ENCODE measurements at regions not wholly inside any gene's neighbourhood (a gene's known extent, or its start where the extent isn't known, plus 50 kb on each side); places are given as distances from the start of the nearest gene placed in this dataset.

DNA sequence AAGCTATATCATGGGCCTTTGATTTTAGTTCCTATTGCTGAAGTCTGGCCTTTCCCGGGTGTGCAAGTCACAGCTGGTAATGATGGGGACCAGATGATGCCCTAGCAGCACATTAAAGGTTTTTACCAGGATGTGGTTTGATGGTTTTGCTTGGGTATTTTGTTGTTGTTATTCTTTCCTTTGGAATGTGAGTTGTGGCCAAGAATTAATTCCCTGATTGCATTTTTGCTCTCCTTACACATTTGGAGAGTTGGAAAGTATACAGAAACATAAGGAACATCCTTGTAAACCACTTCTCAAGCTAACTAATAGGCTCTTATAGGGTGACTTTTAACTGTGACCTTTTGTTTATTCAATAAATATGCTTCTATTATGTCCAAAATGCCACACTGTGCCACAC lies 154.1 kb upstream of the MMADHC start:
- Histone ChIP-seq H3K9me2 (ENCODE audit: insufficient read depth) (no peaks in the 10 kb centered on the region), H3K27me3 (replicated peaks; ENCODE audit: insufficient read depth) (no peaks in the 10 kb centered on the region), H2AFZ (no peak overlapping the region), H3K4me1 (ENCODE audit: insufficient read depth) (peaks cover 79% of the 10 kb centered on the region), H3K9ac (no peak overlapping the region), H3F3A (ENCODE audit: insufficient read depth) (peaks cover 64% of the 10 kb centered on the region), H4K20me1 (ENCODE audit: insufficient read depth) (no peaks in the 10 kb centered on the region), H3K9me3 (ENCODE audit: low read depth) (no peaks in the 10 kb centered on the region), H3K27ac (peak overlapping the region; percentile 8; the same call in 1 of the 2 replicates), H3K4me3 (no peak overlapping the region), H3K4me2 (ENCODE audit: unreplicated experiment) (peak overlapping the region; percentile 40), H3K36me3 (ENCODE audit: low read depth) (no peaks in the 10 kb centered on the region), H3K79me2 (ENCODE audit: insufficient read depth) (no peaks in the 10 kb centered on the region)
- peak; percentile 86 for DNase-seq
- in situ Hi-C loops (cut with MboI): no loop called here
- no peak for TF ChIP-seq EZH2 (IDR thresholded peaks at IDR 0.05; ENCODE audit: insufficient read depth, poor library complexity, severe bottlenecking)
- peak; percentile 94 for TF ChIP-seq EZH2phosphoT487 (IDR thresholded peaks at IDR 0.05; ENCODE audit: insufficient read depth, low read depth)
- 0 to 2% methylated on average over 1 of the region's 1 CpG for WGBS, 2 experiments (ENCODE audit: low coverage in 1 of 2, low lambda C conversion rate in 2 of 2, missing lambda C conversion rate in 2 of 2)

DNA sequence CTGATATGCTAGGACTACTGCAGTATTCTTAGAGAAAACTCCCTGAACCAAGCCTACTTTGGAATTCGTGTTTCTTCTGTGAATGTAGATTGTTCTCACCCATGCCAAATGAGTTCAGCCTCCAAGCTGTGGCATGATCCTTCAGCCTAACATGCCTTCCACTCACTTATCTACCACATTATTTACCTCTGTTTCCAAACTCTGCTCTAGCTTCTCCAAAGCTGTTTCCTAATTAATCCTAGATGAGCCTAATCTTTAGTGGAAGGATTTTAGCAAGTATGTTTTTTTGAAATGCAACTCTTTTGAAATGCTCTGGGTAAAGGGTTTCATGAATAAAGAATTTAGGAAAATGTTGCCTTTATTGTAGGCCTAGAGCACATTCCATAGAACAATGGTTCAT lies 152.9 kb upstream of the MMADHC start:
- TF ChIP-seq EZH2 (IDR thresholded peaks at IDR 0.05; ENCODE audit: insufficient read depth, poor library complexity, severe bottlenecking): no peak
- TF ChIP-seq EZH2phosphoT487 (IDR thresholded peaks at IDR 0.05; ENCODE audit: insufficient read depth, low read depth): no peak
- DNase-seq: no peak
- no peaks in the 10 kb centered on the region for H3K79me2 ChIP-seq (ENCODE audit: insufficient read depth)
- no peaks in the 10 kb centered on the region for H3K9me2 ChIP-seq (ENCODE audit: insufficient read depth)
- H3K4me2 ChIP-seq (ENCODE audit: unreplicated experiment): no peak overlapping the region
- in situ Hi-C loops (cut with MboI): no loop called here
- H3F3A ChIP-seq (ENCODE audit: insufficient read depth): peaks cover 64% of the 10 kb centered on the region
- no peaks in the 10 kb centered on the region for H4K20me1 ChIP-seq (ENCODE audit: insufficient read depth)
- H3K4me3 ChIP-seq: no peak overlapping the region
- no peak overlapping the region for H2AFZ ChIP-seq
- no peaks in the 10 kb centered on the region for H3K9me3 ChIP-seq (ENCODE audit: low read depth)
- H3K4me1 ChIP-seq (ENCODE audit: insufficient read depth): peaks cover 79% of the 10 kb centered on the region
- no peaks in the 10 kb centered on the region for H3K36me3 ChIP-seq (ENCODE audit: low read depth)
- H3K27ac ChIP-seq: no peak overlapping the region
- 97 to 100% methylated on average over 1 of the region's 1 CpG for WGBS, 2 experiments (ENCODE audit: low coverage in 1 of 2, low lambda C conversion rate in 2 of 2, missing lambda C conversion rate in 2 of 2)
- no peak overlapping the region for H3K9ac ChIP-seq
- no peaks in the 10 kb centered on the region for H3K27me3 ChIP-seq (replicated peaks; ENCODE audit: insufficient read depth)

DNA sequence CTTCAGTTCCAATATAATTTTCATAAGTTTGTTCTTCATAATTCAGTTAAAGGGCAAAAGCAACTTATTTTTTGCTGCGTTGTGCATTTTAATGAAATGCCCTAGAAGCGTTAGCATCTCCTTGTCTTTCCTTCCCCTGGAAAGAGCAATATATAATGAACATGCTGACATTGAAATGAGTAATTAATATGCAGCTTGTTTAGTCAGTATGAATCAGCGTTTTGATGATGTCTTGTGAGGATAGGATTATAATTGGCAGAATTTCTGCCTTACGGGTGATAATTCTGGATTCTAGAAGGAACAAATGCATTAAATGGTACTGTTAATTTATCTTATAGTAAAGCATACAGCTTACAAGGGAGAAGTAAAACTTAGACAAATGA lies 152.3 kb upstream of the MMADHC start:
- Histone ChIP-seq H3K4me3 (no peak overlapping the region), H3K9me3 (ENCODE audit: low read depth) (no peaks in the 10 kb centered on the region), H3K4me2 (ENCODE audit: unreplicated experiment) (peak overlapping the region; percentile 35), H3F3A (ENCODE audit: insufficient read depth) (peaks cover 58% of the 10 kb centered on the region), H3K36me3 (ENCODE audit: low read depth) (no peaks in the 10 kb centered on the region), H4K20me1 (ENCODE audit: insufficient read depth) (no peaks in the 10 kb centered on the region), H3K9me2 (ENCODE audit: insufficient read depth) (no peaks in the 10 kb centered on the region), H3K27ac (no peak overlapping the region), H3K4me1 (ENCODE audit: insufficient read depth) (peaks cover 75% of the 10 kb centered on the region), H3K9ac (no peak overlapping the region), H3K27me3 (replicated peaks; ENCODE audit: insufficient read depth) (no peaks in the 10 kb centered on the region), H3K79me2 (ENCODE audit: insufficient read depth) (no peaks in the 10 kb centered on the region), H2AFZ (no peak overlapping the region)
- in situ Hi-C loops (cut with MboI): no loop called here
- TF ChIP-seq EZH2 (IDR thresholded peaks at IDR 0.05; ENCODE audit: insufficient read depth, poor library complexity, severe bottlenecking): no peak
- TF ChIP-seq EZH2phosphoT487 (IDR thresholded peaks at IDR 0.05; ENCODE audit: insufficient read depth, low read depth): no peak
- 27 to 30% methylated on average over 4 of the region's 4 CpGs for WGBS, 2 experiments (ENCODE audit: low coverage in 1 of 2, low lambda C conversion rate in 2 of 2, missing lambda C conversion rate in 2 of 2)
- peak; percentile 69 for DNase-seq

DNA sequence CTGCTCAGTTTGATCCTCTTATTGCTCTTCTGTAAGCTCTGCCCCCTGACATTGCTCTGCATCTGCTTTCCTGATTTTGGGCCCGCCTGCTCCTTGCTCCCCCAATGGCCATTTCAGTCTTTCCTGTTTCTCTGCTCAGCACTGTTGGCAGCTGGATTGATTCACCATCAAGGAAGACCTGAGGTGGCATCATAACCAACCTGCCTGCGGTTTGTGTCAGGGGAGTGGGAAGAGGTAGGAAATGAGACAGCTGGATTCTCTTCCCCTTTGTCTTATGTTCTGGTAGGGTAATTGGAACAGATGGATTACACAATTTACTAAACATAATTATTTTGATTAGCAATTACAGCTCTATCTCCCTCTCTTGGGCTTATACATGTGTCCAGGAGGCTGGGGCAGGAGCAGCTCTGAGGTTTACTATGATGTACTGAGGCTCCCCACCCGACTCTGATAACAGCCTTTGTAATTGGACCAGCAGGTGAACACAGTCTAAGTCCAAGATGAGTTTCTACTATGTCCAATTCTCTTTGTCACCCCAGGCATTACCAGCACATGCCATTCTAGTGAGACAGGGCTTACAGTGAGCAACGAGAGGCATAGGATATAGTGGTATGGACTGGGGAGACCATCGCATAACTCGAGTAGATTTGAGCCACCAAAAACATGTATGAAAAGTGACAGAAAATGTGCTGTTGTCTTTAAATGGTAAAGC lies 151.8 kb upstream of the MMADHC start:
- TF ChIP-seq EZH2phosphoT487 (IDR thresholded peaks at IDR 0.05; ENCODE audit: insufficient read depth, low read depth) (no peak), EZH2 (IDR thresholded peaks at IDR 0.05; ENCODE audit: insufficient read depth, poor library complexity, severe bottlenecking) (no peak)
- no peaks in the 10 kb centered on the region for H3K79me2 ChIP-seq (ENCODE audit: insufficient read depth)
- peaks cover 52% of the 10 kb centered on the region for H3F3A ChIP-seq (ENCODE audit: insufficient read depth)
- no peaks in the 10 kb centered on the region for H3K27me3 ChIP-seq (replicated peaks; ENCODE audit: insufficient read depth)
- no peak overlapping the region for H3K27ac ChIP-seq
- H2AFZ ChIP-seq: no peak overlapping the region
- H3K9ac ChIP-seq: no peak overlapping the region
- 71 to 78% methylated on average over 6 of the region's 6 CpGs for WGBS, 2 experiments (ENCODE audit: low coverage in 1 of 2, low lambda C conversion rate in 2 of 2, missing lambda C conversion rate in 2 of 2)
- H3K9me2 ChIP-seq (ENCODE audit: insufficient read depth): no peaks in the 10 kb centered on the region
- no peaks in the 10 kb centered on the region for H4K20me1 ChIP-seq (ENCODE audit: insufficient read depth)
- in situ Hi-C loops (cut with MboI): no loop called here
- H3K36me3 ChIP-seq (ENCODE audit: low read depth): no peaks in the 10 kb centered on the region
- DNase-seq: peak; percentile 54
- peak overlapping the region; percentile 35 for H3K4me2 ChIP-seq (ENCODE audit: unreplicated experiment)
- no peak overlapping the region for H3K4me3 ChIP-seq
- H3K4me1 ChIP-seq (ENCODE audit: insufficient read depth): peaks cover 74% of the 10 kb centered on the region
- H3K9me3 ChIP-seq (ENCODE audit: low read depth): no peaks in the 10 kb centered on the region
